Ovary (tissue), 3 donors: ENCODE measurements at regions not wholly inside any gene's neighbourhood (a gene's known extent, or its start where the extent isn't known, plus 50 kb on each side); places are given as distances from the start of the nearest gene placed in this dataset.
"Not testable (repeated sequence)": the region's sequence is repeated elsewhere in the genome, so short reads cannot be mapped to it uniquely, and the experiment has no call there.

ENCODE experiments used
- CTCF ChIP-seq, 3 donors: fragments of 450-650 bp in 2 of 3; fragments of 200-600 bp in 1 of 3; IDR thresholded peaks; one replicate each; pipeline versions ENCODE4 v1.5.1 to v1.8.0; 2016 to 2022; ENCODE audit warnings: antibody characterized with exemption in 3 of 3, mild to moderate bottlenecking in 1 of 3
- POLR2A ChIP-seq: fragments of 450-650 bp; IDR thresholded peaks from one replicate; pipeline ENCODE4 v1.6.1; 2017; ENCODE audit warnings: antibody characterized with exemption, mild to moderate bottlenecking, moderate library complexity
- donor health status: DM: no; HTN: no; CAD: no.

GRCh38 chr3:162722796-162723195 lies 1226.2 kb downstream of the OTOL1 start:
- TF ChIP-seq CTCF (IDR thresholded peaks at IDR 0.05); POLR2A: not testable (repeated sequence)
